Stomach (tissue), 4 donors: ENCODE measurements at regions not wholly inside any gene's neighbourhood (a gene's known extent, or its start where the extent isn't known, plus 50 kb on each side); places are given as distances from the start of the nearest gene placed in this dataset.

Experiments
- CTCF ChIP-seq, 7 experiments: fragments of 450-650 bp in 4 of 7; fragments of 200-600 bp in 3 of 7; sonication (generic) in 3 of 7; IDR thresholded peaks; one replicate each; pipeline ENCODE4 v1.5.1; 2016 to 2019; ENCODE audit warnings: antibody characterized with exemption in 7 of 7, control low read depth in 2 of 7, mild to moderate bottlenecking in 1 of 7
- POLR2AphosphoS5 ChIP-seq, 3 donors: sonication (generic); formaldehyde crosslinking; IDR thresholded peaks; one replicate each; pipeline ENCODE4 v1.6.1; 2016; ENCODE audit warnings: antibody characterized with exemption in 3 of 3

- TF ChIP-seq CTCF (IDR thresholded peaks at IDR 0.05) (no peak), POLR2AphosphoS5 (IDR thresholded peaks at IDR 0.05) (no peak)
These were observed 582.6 kb upstream of the TENM4 start for GRCh38 chr11:80023386-80023785.
